ENCODE measurements at regions not wholly inside any gene's neighbourhood (a gene's known extent, or its start where the extent isn't known, plus 50 kb on each side); places are given as distances from the start of the nearest gene placed in this dataset.

GRCh38 chr4:8771258-8771590, 100.4 kb downstream of the HMX1 start:
- DNase-seq (ENCODE audit: low read depth, low spot score): no peak
- CTCF ChIA-PET: no interaction called here
- H2AFZ ChIP-seq (ENCODE audit: control insufficient read depth, low read depth, low read length): no peak overlapping the region
- H3K4me2 ChIP-seq (ENCODE audit: control insufficient read depth, insufficient read depth): no peak overlapping the region
- intact Hi-C loops (cut with micrococcal nuclease; ENCODE audit: unreplicated experiment): no loop called here
- no peaks in the 10 kb centered on the region for H4K20me1 ChIP-seq (ENCODE audit: control insufficient read depth, insufficient read depth)
- H3K4me1 ChIP-seq (ENCODE audit: control insufficient read depth, insufficient read depth, low read length): no peaks in the 10 kb centered on the region
- H3K27me3 ChIP-seq (replicated peaks in 1 of 2; ENCODE audit: control insufficient read depth in 2 of 2, insufficient read depth in 2 of 2, low read length in 1 of 2): no peaks in the 10 kb centered on the region
- SMC1A ChIA-PET (ENCODE audit: uncharacterized antibody, unreplicated experiment): no interaction called here
- H3K9me3 ChIP-seq (replicated peaks; ENCODE audit: control insufficient read depth, insufficient read depth, low read length): no peaks in the 10 kb centered on the region
- H3K9ac ChIP-seq (ENCODE audit: control insufficient read depth, insufficient read depth, low read length): no peak overlapping the region
- WGBS (ENCODE audit: insufficient coverage, insufficient replicate concordance, low lambda C conversion rate, missing lambda C conversion rate): 16% methylated on average over 8 of the region's 8 CpGs
- POLR2A ChIA-PET: no interaction called here
- H3K79me2 ChIP-seq (ENCODE audit: control insufficient read depth, insufficient read depth, low read length): no peaks in the 10 kb centered on the region
- in situ Hi-C loops (cut with MboI): no loop called here
- FAIRE-seq: no peak
- H3K36me3 ChIP-seq (ENCODE audit: control insufficient read depth in 2 of 2, insufficient read depth in 2 of 2, low read length in 1 of 2): no peaks in the 10 kb centered on the region
- RAD21 ChIA-PET (ENCODE audit: unreplicated experiment): no interaction called here
- TF ChIP-seq E2F8 (IDR thresholded peaks at IDR 0.05; ENCODE audit: low read depth, partially characterized antibody) (no peak), CREB1 (IDR thresholded peaks at IDR 0.05; ENCODE audit: low read depth) (no peak), NRF1 (conservative IDR thresholded peaks at IDR 0.05; ENCODE audit: low read depth, low read length) (no peak), RELA (IDR thresholded peaks at IDR 0.05; ENCODE audit: borderline replicate concordance, partially characterized antibody) (no peak), ZBTB40 (IDR thresholded peaks at IDR 0.05; ENCODE audit: borderline replicate concordance) (no peak), NFIC (IDR thresholded peaks at IDR 0.05; ENCODE audit: low read depth, low read length) (no peak), PAX8 (IDR thresholded peaks at IDR 0.05) (no peak), FOXM1 (IDR thresholded peaks at IDR 0.05; ENCODE audit: low read depth, low read length) (no peak), ZNF592 (IDR thresholded peaks at IDR 0.05) (no peak), JUNB (IDR thresholded peaks at IDR 0.05) (no peak), TCF3 (IDR thresholded peaks at IDR 0.05; ENCODE audit: borderline replicate concordance, insufficient read depth, low read depth, low read length) (no peak), ATF2 (IDR thresholded peaks at IDR 0.05; ENCODE audit: low read length) (no peak), TCF7 (IDR thresholded peaks at IDR 0.05; ENCODE audit: borderline replicate concordance) (no peak)
- no peak for ATAC-seq
- no peak overlapping the region for H3K27ac ChIP-seq (ENCODE audit: control insufficient read depth, insufficient read depth)
- BruUV-seq (replicated peaks): no TSS peak
- H3K4me3 ChIP-seq: no peak overlapping the region
